ENCODE measurements at regions not wholly inside any gene's neighbourhood (a gene's known extent, or its start where the extent isn't known, plus 50 kb on each side); places are given as distances from the start of the nearest gene placed in this dataset.

GRCh38 chrX:6693051-6693450 is 158.1 kb upstream of the VCX3A start:
- POLR2A ChIA-PET: no interaction called here
- H3K4me1 Mint-ChIP-seq: no peaks in the 10 kb centered on the region
- CTCF ChIA-PET: no interaction called here

DNA sequence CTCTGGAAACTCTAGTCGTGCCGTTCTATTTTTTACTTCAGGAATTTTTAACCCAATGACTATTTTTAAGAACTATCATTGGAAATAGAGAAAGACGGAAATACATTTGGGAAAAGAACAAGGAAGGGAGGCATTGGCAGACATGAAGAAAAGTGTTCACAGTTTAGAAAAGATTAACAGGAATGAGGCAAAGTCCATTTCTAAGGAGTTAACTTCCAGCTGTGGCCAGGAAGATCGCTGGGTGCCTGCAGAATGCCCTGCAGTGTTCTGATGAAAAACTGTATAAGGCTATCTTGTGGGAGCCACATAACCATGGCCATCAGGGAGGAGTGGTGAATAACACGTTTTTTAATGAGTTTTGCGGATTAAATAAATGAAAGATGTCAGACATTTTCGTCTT is 150.6 kb upstream of the VCX3A start:
- H3K27me3 Mint-ChIP-seq: no peaks in the 10 kb centered on the region
- H3K4me1 Mint-ChIP-seq: no peaks in the 10 kb centered on the region
- no peaks in the 10 kb centered on the region for H3K9me3 Mint-ChIP-seq
- no peaks in the 10 kb centered on the region for H3K36me3 Mint-ChIP-seq (ENCODE audit: low read depth)
- H3K27ac Mint-ChIP-seq: no peak overlapping the region
- POLR2A ChIA-PET: interaction anchor here (0.6 kb wide), 1 partner anchor 623 kb away, joined by 4 read pairs; no protein-coding TSS in a partner anchor
- H3K4me3 Mint-ChIP-seq: no peak overlapping the region
- CTCF ChIA-PET: no interaction called here
- no peak for DNase-seq

More at GRCh38 chrX:6693051-6693450, 158.1 kb upstream of the VCX3A start:
- DNase-seq: no peak
- Mint-ChIP-seq H3K27me3 (no peaks in the 10 kb centered on the region), H3K4me3 (no peak overlapping the region), H3K9me3 (no peaks in the 10 kb centered on the region), H3K27ac (no peak overlapping the region), H3K36me3 (ENCODE audit: low read depth) (no peaks in the 10 kb centered on the region)

DNA sequence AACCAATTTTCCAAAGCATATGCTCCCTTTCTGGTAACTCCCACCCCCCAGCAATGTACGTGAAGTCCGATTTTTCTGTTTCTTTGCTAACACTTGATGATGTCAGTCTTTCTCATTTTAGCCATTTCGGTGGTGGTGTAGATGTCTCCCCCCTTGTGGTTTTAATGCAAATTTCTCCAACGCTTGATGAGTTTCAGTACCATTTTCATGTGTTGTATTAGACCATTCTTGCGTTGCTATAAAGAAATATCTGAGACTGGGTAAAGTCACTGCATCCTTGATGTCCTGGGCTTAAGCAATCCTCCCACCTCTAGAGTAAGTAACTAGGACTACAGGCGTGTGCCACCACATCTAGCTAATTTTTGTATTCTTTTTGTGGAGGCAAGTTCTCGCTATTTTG is 148.4 kb upstream of the VCX3A start:
- Mint-ChIP-seq H3K27ac (no peak overlapping the region), H3K27me3 (no peaks in the 10 kb centered on the region), H3K4me3 (no peak overlapping the region), H3K4me1 (no peaks in the 10 kb centered on the region), H3K9me3 (no peaks in the 10 kb centered on the region), H3K36me3 (ENCODE audit: low read depth) (no peaks in the 10 kb centered on the region)
- DNase-seq: no peak
- POLR2A ChIA-PET: no interaction called here
- CTCF ChIA-PET: no interaction called here

DNA sequence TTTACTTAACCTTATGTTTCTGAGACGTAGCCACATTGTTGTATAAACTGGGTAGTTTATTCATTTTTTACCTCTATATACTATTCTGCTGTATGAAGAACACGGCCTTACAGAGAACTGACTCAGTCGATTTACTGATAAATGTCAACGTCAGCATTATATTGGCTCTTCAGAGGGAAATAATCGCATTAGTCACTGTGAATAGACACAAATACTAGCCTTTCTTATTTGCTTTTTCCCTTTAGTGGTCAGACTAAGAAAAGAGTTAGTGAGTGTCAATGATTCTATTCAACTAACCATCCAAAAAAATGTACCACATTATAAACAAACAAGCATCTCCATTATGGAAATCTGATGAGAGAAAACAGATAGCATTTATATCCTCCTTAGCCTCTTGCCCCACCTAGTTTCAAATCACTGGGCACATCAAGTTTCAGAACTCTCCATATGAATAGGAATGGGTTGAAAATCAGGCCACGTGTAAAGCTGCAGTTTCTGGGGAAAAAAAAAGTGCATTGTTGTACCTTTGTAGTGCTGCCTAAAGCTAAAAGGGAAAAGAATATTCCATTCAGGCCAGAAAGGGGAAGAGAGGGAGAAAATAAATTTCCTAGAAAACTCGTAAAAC is 146.7 kb upstream of the VCX3A start:
- no peaks in the 10 kb centered on the region for H3K36me3 Mint-ChIP-seq (ENCODE audit: low read depth)
- POLR2A ChIA-PET: no interaction called here
- H3K9me3 Mint-ChIP-seq: no peaks in the 10 kb centered on the region
- CTCF ChIA-PET: no interaction called here
- H3K4me3 Mint-ChIP-seq: no peak overlapping the region
- no peaks in the 10 kb centered on the region for H3K27me3 Mint-ChIP-seq
- no peak overlapping the region for H3K27ac Mint-ChIP-seq
- no peak for DNase-seq
- no peaks in the 10 kb centered on the region for H3K4me1 Mint-ChIP-seq

- no peak for DNase-seq
- CTCF ChIA-PET: no interaction called here
- no peaks in the 10 kb centered on the region for H3K36me3 Mint-ChIP-seq (ENCODE audit: low read depth)
- no peaks in the 10 kb centered on the region for H3K27me3 Mint-ChIP-seq
- H3K4me1 Mint-ChIP-seq: no peaks in the 10 kb centered on the region
- POLR2A ChIA-PET: no interaction called here
- H3K27ac Mint-ChIP-seq: no peak overlapping the region
- no peak overlapping the region for H3K4me3 Mint-ChIP-seq
- H3K9me3 Mint-ChIP-seq: no peaks in the 10 kb centered on the region
Observed at GRCh38 chrX:6679988-6680387, 145.1 kb upstream of the VCX3A start.

DNA sequence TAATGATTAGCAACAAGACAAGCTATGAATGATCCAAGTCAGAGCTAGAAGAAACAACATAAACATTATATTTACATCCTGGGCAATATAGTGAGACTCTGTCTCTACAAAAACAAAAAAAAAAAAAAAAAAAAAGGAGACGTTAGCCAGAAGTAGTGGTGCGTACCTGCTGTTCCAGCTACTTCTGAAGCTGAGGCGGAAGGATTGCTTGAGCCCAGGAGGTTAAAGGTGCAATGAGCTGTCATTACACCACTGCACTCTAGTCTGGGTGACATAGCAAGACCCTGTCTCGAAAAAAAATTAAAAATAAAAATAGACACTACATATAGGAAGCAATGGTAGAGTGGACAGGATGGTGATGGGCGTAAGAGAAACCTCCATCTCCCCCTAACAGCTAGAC is 144.6 kb upstream of the VCX3A start:
- DNase-seq: no peak
- ChIA-PET POLR2A (no interaction called here), CTCF (no interaction called here)
- no peak overlapping the region for H3K27ac Mint-ChIP-seq
- H3K4me3 Mint-ChIP-seq: no peak overlapping the region
- no peaks in the 10 kb centered on the region for H3K36me3 Mint-ChIP-seq (ENCODE audit: low read depth)
- H3K27me3 Mint-ChIP-seq: no peaks in the 10 kb centered on the region
- H3K4me1 Mint-ChIP-seq: no peaks in the 10 kb centered on the region
- no peaks in the 10 kb centered on the region for H3K9me3 Mint-ChIP-seq

- Mint-ChIP-seq H3K4me1 (no peaks in the 10 kb centered on the region), H3K27ac (no peak overlapping the region), H3K36me3 (ENCODE audit: low read depth) (no peaks in the 10 kb centered on the region), H3K9me3 (no peaks in the 10 kb centered on the region), H3K4me3 (no peak overlapping the region), H3K27me3 (no peaks in the 10 kb centered on the region)
- POLR2A ChIA-PET: no interaction called here
- no peak for DNase-seq
- CTCF ChIA-PET: no interaction called here
Observed at GRCh38 chrX:6678313-6678712, 143.4 kb upstream of the VCX3A start.

DNA sequence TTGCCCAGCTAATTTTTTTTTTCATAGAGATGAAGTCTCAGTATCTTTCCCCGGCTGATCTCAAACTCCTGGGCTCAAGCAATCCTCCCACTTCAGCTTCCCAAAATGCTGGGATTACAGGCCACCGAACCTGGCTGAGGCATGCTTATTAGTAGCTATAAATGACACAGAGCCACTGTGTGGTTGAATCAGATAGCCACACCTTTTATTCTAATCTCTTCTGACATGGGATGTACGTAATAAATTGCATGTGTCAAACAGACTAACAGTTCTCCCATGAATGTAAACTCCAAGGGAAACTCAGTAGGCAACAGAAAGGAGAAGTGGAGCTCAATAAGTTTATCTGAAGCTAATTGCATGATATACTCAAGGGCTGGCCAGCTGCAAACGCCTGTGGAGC is 139.8 kb upstream of the VCX3A start:
- Mint-ChIP-seq H3K27ac (no peak overlapping the region), H3K27me3 (no peaks in the 10 kb centered on the region), H3K4me1 (no peaks in the 10 kb centered on the region), H3K36me3 (ENCODE audit: low read depth) (no peaks in the 10 kb centered on the region), H3K9me3 (peaks cover 2% of the 10 kb centered on the region), H3K4me3 (no peak overlapping the region)
- ChIA-PET CTCF (no interaction called here), POLR2A (no interaction called here)
- no peak for DNase-seq

DNA sequence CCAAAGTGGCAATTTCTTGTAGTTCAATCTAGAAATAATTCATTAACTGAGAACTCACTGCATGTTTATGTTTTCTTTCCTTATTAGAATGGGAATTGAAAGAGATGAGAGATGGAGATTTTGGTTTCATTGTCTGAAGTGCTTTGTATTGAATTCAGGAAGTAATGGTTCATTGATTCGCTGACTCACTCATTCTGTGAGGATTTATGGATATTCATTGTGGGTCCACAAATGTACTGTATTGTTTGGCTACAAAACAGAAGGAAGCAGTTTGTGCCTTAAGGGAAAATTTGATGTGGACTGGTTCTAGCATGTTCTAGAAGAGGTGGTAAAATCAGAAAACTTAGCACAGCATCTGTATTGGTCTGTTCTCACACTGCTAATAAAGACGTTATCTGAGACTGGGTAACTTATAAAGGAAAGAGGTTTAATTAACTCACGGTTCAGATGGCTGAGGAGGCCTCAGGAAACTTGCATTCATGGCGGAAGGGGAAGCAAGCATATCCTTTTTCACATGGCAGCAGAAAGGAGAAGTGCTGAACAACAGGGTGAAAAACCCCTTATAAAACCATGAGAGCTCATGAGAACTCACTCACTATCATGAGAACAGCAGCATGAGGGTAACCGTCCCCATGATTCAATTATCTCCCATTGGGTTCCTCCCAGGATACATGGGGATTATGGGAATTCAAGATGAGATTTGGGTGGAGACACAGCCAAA is 132.3 kb upstream of the VCX3A start:
- no peaks in the 10 kb centered on the region for H3K4me1 Mint-ChIP-seq
- no peak overlapping the region for H3K4me3 Mint-ChIP-seq
- POLR2A ChIA-PET: no interaction called here
- no peaks in the 10 kb centered on the region for H3K9me3 Mint-ChIP-seq
- no peak for DNase-seq
- CTCF ChIA-PET: no interaction called here
- H3K36me3 Mint-ChIP-seq (ENCODE audit: low read depth): no peaks in the 10 kb centered on the region
- no peak overlapping the region for H3K27ac Mint-ChIP-seq
- no peaks in the 10 kb centered on the region for H3K27me3 Mint-ChIP-seq

DNA sequence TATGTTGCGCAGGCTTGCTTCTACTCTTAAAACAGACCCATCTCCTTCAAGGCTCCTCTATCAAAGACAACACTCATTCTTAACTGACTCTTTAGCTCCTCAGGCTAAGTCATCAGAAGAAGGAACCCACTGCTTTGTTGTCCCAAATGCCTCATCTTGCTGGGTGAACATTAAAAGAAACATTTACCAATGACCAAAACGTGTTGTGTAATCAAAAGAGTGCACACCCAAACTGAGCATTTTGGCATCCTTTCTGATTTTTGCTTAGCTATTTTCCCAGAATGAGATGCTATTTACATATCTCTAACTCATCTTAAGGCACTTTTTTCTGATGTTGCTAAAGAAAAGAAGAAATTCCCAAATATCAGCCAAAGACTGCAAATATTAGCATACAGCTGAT is 131.7 kb upstream of the VCX3A start:
- no peak overlapping the region for H3K4me3 Mint-ChIP-seq
- DNase-seq: no peak
- CTCF ChIA-PET: no interaction called here
- no peaks in the 10 kb centered on the region for H3K9me3 Mint-ChIP-seq
- no peaks in the 10 kb centered on the region for H3K36me3 Mint-ChIP-seq (ENCODE audit: low read depth)
- POLR2A ChIA-PET: no interaction called here
- no peak overlapping the region for H3K27ac Mint-ChIP-seq
- H3K27me3 Mint-ChIP-seq: no peaks in the 10 kb centered on the region
- no peaks in the 10 kb centered on the region for H3K4me1 Mint-ChIP-seq

DNA sequence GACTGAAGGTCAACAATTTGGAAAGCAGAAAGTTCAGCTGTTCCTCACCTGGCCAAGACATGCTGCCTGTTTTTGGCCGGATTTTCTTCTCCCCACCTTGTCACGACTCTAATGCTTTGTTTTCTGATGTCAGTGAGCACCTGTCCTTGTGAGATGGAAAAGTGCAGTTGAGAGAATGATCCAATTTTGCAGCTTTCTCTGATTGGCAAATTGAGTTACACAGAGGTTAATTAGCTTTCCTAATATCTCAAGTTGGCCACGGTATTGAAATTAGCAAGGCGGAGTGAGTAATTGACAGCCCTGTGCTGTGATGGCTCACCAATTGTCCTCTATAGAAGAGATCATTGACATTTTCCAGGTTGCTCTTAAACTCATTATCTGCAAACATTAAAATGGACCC is 126.8 kb upstream of the VCX3A start:
- Mint-ChIP-seq H3K27me3 (no peaks in the 10 kb centered on the region), H3K4me3 (no peak overlapping the region), H3K36me3 (ENCODE audit: low read depth) (no peaks in the 10 kb centered on the region), H3K9me3 (no peaks in the 10 kb centered on the region), H3K4me1 (no peaks in the 10 kb centered on the region), H3K27ac (no peak overlapping the region)
- CTCF ChIA-PET: no interaction called here
- DNase-seq: no peak
- POLR2A ChIA-PET: no interaction called here

- CTCF ChIA-PET: interaction anchor here (0.8 kb wide), 1 partner anchor 18 kb away, joined by 3 read pairs; no protein-coding TSS in a partner anchor
- H3K4me3 Mint-ChIP-seq: no peak overlapping the region
- H3K27me3 Mint-ChIP-seq: no peaks in the 10 kb centered on the region
- no peaks in the 10 kb centered on the region for H3K4me1 Mint-ChIP-seq
- POLR2A ChIA-PET: no interaction called here
- H3K36me3 Mint-ChIP-seq (ENCODE audit: low read depth): no peaks in the 10 kb centered on the region
- H3K27ac Mint-ChIP-seq: no peak overlapping the region
- DNase-seq: no peak
- no peaks in the 10 kb centered on the region for H3K9me3 Mint-ChIP-seq
Observed at GRCh38 chrX:6660567-6661264, 125.8 kb upstream of the VCX3A start.

GRCh38 chrX:6645216-6645615 is 110.3 kb upstream of the VCX3A start:
- Mint-ChIP-seq H3K4me3 (no peak overlapping the region), H3K9me3 (peaks cover 2% of the 10 kb centered on the region), H3K27ac (no peak overlapping the region), H3K36me3 (ENCODE audit: low read depth) (no peaks in the 10 kb centered on the region), H3K4me1 (no peaks in the 10 kb centered on the region), H3K27me3 (no peaks in the 10 kb centered on the region)
- POLR2A ChIA-PET: no interaction called here
- CTCF ChIA-PET: interaction anchor here (0.6 kb wide), 1 partner anchor 284 kb away, joined by 3 read pairs; no protein-coding TSS in a partner anchor
- no peak for DNase-seq

DNA sequence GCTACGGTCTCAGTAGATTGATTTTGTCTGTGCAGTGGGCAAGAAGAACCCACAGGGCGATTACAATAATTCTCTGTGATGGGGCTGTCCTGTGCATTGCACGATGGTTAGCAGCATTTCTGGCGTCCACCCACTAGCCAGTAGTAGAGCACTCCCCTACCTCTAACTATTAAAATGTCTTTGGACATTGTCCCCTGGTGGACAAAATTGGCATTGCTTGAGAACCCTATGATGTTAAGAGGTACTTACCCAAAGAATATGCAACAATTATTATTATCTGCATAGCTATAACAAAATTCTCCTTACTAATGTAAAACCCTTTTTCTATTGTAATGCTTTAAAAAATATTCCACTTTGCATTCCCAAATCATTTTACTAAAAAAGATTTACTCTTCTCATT is 109.5 kb upstream of the VCX3A start:
- Mint-ChIP-seq H3K27me3 (no peaks in the 10 kb centered on the region), H3K36me3 (ENCODE audit: low read depth) (no peaks in the 10 kb centered on the region), H3K4me1 (no peaks in the 10 kb centered on the region), H3K9me3 (peaks cover 2% of the 10 kb centered on the region), H3K27ac (no peak overlapping the region), H3K4me3 (no peak overlapping the region)
- ChIA-PET POLR2A (no interaction called here), CTCF (no interaction called here)
- no peak for DNase-seq

All from activated CD4-positive, alpha-beta T cell treated with anti-CD3 and anti-CD28 coated beads, Interleukin-2, amount 10 ng/mL, durations not matched to agents 7 days and 5 days (primary cell).